ENCODE measurements at regions not wholly inside any gene's neighbourhood (a gene's known extent, or its start where the extent isn't known, plus 50 kb on each side); places are given as distances from the start of the nearest gene placed in this dataset.
"Not testable (repeated sequence)": the region's sequence is repeated elsewhere in the genome, so short reads cannot be mapped to it uniquely, and the experiment has no call there.

DNA sequence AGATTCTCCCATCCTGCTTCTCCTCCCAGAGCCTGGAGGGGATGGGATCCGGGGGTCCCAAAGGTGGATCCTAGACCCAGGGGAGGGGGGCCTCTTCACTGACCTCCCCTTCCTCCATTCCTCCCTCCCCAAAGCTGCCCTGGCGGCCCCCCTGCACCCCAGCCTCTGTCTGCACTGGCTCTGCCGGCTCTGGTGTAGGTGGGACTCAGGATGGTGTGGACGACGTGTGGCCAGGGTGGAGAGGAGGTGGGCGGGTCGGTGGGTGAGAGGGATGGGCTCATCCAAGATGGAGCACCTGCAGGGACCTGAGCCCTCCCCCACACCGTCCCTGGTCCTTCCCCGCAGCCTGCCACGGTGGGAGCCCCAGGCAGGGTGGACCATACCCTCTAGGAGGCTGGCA lies 355.6 kb downstream of the TMEM121 start:
- not testable (repeated sequence) for DNase-seq

DNA sequence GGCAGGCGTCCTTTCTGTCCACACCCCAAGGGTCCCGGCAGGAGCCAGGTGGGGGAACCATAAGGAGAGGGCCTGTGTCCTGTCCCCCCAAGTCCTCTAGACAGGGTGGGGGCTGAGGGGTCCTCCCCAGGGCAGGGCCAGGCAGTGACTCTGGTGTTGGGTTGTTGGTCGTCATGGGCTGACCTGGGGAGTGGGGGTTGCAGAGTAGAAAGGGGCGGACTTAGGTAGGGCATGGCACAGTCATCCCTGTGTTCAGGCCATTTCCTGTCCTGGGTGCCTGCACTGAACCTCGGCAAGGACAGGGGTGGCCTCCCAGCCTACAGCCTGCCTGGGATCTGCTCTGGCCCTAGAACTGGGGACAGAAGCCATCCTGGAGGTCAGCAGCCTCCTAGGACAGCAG lies 356.2 kb downstream of the TMEM121 start:
- DNase-seq: no peak

DNA sequence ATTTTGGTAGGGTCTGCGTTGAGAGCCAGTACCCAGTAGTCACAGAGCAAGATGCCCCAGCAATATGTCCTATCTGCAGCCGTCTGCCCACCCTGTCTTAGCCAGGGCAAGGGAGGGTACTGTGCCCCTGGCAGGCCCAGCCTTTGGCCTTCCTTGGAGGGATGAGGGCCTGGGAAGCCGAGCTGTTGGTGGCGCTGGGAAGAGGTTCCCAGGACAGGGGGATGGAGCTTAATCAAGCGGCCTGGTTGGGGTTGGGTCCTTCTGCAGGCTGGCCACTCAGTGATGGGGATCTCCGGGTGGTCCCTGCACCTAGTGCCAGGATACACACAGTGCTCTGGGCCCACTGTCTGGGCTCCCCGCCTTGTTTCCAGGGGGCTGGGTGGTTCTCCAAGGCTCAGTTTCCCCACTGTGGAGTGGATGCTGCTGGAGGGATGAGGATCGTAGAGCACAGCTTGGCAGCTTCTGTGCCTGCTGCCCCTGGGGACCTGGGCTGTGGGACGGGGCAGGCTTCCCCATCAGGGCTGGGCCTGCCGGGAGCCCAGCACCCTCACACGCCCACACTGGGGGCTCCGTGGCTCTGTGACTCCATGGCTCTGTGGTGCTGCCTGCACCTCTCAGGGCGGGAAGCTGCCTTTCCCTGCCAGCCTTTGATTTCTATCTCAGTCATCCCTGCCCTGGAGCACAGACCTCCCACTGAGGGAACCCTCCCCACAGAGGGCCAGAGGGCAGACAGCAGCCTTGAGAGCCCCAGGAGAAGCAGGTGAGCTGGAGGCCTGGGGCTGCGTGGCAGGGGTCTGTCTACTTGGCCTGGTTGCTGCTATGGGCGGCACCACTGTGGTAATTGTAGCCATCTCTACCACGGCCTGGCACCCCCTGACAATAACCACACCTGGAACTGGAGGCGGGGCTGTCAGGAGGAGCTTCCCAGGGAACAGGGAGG lies 357.0 kb downstream of the TMEM121 start:
- no peak for DNase-seq

DNA sequence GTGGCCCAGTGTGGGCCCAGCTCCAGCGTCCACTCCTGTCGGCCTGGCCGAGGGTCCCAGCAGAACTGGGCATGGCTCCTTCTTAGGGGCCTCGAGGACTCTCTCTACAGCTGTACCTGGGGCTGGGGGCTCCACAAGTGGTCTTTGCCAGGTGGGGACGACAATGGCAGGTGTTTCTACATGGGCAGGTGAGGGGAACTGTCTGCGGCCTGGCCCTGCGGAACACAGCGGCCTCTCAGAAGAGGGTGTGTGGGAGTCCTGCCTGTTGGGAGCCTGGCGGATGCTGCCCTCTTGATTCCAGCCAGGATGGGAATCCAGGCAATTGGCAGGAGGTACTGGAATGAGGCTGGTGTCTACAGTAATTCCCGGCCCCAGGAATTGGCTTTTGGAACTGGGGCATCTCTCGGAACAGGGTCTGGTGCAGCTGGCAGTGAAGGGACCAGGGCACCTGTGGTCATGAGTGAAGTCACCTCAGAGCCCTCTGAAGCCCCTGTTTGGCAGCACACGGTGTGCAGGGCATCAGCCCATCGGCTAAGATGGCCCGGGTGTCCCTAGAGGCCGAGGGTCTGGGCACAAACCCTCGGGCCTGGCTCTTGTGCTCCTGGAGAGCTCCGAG lies 357.9 kb downstream of the TMEM121 start:
- not testable (repeated sequence) for DNase-seq

DNA sequence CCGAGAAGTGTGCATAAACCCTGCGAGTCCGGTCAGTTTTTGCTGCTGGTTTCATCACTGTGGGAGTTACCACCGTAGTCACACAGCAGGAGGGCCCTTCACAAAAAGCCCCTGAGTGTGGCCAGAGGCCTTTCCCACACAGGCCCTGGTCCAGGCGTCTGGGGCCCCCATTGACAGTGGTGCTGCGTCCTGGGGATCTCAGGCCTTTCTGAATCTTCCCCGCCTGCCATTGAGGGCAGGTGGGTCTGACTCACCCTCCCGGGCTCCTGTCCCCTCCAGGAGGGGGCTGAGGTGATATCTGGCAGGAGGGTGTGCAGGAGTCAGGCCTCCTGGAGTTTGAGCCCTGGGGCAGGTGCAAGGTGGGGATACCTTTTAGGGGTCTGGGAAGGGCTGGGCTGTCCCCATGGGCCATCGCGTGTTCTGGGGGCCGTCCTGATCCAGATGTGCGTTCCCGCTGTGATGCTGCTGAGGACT lies 358.5 kb downstream of the TMEM121 start:
- DNase-seq: no peak

DNA sequence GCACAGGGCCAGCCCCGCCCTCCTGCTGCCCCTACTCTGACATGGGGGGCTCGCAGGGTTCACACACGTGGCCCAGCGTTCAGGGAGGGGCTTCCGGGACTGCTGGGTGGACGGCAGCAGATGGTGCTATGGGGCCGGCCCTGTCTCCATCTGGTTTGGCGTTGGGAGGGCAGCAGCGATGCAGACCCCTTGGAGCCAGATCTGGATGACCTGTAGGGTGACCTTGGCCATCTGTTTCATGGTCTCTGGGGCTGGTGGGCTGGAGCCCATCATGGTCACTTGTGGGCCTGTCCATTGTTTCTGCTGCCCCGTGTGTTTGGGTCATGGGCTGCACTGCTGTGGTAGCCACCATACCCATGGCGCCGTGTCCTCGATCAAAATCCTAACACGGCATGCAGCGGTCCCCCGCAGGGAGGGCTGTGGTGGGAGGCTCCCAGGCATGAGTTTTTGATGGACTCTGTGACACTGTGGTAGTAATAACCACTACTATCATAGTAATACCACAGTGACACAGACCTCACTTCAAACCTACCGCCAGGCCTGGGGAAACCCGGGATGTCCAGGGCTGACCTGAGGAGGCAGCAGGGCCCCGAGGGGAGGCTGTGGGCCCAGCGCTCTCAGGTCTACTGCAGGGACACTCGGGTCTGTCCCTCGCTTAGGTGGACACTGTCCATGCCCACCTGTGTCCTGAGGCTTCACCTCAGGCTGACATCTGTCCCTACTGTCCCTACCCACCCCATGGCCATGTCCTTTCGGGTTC lies 359.4 kb downstream of the TMEM121 start:
- no peak for DNase-seq

DNA sequence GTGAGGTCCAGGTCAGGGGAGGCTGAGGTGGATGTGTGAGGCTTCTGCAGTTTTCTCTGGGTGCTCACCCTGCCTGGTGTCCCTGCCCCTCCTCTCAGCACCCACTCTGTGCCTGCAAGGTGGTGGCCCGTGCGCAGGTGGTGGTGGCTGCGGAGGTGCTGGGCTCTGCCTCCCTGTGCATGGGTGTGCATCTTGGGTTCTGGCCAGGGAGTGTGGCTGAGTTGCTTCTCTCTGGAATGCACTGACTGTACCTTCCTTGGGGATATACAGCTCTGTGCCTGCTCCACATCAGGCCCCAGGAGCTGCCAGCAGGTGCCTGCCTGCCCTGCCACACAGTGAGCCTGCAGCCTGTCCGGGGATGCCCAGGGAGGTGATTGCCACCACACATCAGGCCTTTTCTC lies 360.4 kb downstream of the TMEM121 start:
- DNase-seq: not testable (repeated sequence)

DNA sequence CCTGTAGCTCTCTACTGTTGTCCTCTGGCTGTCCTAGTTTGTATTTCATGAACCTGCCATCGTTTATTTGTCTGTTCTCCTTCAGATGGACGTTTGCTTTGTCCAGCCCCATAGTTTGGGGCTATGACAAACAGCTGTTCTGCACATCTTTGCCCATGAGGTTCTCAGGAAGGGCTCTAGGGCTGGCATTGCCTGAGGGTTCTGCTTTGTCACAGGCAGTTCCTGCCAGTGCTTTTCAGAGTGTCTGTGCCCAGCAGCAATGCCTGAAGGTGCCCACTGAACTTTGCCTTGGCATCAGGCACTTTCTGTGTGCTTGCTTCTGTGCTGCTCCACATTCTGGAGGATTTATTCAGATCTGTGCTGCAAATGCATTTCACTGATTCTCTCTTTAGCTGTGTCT lies 361.3 kb downstream of the TMEM121 start:
- no peak for DNase-seq

DNA sequence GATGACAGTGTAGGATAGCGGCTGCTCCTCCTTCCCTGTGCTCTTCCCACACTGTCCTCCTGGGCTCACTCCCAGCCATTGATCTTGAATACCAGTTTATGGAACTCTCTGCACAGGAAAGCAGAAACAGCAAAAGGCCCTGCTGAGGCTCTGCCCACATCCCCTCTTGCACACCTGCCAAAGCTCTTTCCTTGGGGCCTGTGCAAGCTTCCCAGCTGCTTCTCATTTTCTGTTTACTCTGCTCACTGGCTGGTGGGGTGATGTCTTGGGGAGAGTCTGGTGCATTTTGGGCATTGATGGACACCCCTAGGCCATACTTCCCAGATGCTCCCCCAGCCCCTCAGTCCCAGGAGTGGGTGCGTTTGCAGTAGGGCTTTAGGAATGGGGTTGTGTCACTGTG lies 361.8 kb downstream of the TMEM121 start:
- DNase-seq: no peak

DNA sequence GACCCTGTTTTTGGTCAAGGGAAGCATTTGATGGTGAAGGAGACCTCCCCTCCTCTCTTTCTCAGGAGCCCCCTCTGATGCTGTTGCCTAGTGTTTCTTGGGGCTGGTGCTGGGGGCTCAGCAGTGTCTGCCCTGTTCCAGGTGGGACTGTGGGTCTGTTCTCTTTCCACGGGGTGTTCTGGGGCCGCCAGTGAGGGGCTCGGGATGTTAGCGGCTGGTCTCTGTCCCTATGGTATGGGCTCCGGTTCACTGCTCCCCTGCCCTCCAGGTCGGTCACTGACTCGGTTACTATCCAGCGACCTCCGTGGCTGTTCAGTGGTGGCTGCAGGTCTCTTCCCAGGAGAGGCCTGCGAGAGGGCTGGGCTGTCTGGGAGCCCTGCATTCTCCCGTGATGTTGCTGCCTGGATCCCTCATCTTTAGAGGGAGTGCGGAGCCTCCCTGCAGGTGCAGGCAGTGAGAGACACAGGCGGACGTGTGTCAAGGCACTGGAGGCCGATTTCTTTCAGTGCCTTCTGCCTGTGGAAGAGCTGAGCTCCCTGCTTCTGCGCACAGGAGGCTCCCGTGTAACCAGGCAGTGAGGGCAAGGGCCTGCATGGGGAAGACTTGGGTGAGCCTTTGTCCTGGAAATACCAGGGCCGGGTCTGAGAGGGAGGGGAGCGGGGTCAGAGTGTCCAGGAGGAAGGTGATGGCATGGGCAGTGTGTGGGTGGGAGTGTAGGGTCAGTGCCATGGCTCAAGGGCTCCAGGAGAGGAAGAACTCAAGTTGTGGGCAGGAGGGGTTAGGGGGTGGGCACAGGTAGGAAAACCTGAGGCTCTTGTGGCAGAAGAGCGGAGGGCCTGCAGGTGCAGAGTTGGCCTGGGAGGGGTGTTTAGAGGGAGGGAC lies 362.6 kb downstream of the TMEM121 start:
- DNase-seq: no peak

DNA sequence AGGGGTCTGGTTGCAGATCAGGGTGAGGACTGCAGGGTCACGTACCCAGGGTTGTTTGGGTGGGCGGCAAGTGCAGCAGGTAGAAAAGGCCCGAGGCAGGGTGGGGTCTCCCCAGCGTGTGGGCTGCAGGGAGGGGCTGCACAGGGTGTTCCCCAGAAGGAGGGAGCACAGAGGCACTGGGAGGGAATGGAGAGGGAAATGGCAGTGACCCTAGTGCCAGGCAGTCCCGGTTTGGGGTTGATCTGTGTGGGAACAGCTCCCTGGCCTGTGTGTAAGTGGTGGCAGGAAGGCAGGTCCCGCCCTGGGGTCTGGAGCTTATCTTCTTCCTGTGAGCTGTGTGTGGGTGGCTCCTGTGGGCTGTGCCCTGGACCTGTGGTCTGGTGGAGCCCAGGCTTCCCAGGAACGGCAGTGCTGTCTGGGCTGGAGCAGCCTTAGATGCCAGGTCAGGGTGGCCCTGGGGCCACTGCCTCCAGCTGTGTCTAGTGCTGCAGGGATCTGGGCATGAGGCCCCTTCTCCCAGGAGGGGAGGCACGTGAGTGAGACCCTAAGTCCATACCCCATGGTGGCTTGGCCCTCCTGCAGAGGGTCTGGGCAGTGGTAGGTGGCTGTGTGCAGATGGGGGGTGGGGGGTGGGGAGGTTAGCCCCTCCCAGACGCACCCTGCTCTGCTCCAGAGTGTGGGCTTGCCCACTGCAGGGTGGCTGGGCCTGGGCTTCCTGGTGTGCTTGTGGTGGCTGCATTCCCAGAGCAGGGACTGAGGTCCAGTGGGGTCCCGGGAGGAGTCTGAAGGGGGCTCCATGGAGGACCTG lies 363.5 kb downstream of the TMEM121 start:
- no peak for DNase-seq

DNA sequence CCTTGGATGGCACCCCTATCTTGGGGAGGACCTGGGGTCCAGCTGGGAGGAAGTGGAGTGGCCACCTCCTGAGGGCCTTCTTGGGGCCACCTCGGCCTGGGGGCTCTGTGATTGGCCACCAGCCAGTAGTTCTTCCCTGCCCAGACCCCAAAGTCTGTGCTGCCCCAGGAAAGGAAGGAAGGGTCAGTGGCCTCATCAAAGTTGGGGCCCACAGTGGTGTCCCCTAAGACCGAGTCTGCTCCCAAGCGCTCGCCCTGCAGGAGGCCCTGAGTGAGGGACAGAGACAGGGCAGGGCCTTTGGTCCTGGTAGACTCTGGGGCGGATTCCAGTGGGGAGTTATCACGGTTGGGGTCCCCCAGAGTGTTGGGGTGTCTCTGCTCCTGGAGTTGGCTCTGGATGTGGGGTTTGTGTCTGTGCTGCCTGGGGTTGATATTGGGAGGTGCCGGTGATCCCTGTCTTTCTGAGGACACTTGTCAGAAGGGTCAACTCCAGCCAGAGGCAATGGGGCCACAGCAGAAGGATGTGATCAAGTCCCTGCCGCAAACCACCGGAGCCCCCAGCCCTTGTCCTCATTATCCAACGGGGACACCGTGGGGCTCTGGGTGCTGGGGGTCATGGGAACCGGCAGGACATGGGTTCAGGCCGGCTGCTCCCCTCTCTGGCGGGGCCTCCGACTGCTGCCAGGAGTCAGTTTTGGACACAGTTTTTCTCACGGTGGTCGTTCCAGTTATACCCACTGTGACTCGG lies 364.3 kb downstream of the TMEM121 start:
- DNase-seq: no peak

DNA sequence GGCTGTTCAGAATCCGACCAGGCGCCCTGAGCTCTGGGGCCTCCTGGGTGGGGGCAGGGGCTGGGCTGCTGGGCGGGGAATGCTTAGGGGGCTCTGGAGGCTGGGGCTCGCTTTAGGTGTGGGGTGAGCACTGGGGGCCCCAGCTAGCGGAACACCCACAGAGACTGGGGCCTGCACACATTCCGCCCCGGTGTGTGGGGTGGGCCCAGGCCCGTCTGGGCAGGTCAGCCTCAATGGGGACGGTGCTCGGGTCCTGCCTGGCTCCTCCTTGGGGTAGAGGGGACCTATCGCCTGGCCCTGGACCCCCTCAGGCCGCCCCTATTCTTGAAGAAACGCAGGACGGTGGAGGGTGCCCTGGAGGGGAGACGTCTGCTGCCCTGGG lies 364.8 kb downstream of the TMEM121 start:
- DNase-seq: no peak

DNA sequence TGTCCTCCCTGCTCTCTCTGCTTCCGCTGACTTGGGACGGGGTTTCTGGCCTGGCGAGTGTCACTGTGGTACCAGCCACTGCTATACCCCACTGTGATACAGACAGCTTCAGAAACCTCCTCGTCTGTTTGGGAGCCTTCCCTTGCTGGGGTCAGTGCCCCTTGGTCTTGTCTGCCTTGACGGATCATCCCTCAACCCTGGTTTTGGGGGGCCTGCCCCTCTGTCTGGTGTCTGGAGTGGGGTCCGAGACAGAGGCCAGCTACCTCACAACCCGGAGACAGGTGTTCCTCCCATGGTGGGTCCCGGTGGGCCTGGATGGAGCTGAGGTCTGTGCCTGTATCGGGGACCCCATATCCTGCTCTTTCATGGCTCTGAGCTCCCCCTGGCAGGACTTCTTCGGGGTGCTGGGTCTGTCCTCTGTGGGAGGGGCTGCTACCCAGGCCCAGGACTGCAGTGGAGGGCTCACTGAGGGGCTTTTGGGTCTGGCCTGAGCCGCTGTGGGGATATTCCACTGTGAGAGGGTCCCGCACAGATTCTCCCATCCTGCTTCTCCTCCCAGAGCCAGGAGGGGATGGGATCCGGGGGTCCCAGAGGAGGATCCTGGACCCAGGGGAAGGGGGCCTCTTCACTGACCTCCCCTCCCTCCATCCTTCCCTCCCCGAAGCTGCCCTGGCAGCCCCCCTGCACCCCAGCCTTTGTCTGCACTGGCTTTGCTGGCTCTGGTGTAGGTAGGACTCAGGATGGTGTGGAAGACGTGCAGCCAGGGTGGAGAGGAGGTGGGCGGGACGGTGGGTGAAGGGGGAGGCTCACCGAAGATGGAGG lies 365.5 kb downstream of the TMEM121 start:
- no peak for DNase-seq

DNA sequence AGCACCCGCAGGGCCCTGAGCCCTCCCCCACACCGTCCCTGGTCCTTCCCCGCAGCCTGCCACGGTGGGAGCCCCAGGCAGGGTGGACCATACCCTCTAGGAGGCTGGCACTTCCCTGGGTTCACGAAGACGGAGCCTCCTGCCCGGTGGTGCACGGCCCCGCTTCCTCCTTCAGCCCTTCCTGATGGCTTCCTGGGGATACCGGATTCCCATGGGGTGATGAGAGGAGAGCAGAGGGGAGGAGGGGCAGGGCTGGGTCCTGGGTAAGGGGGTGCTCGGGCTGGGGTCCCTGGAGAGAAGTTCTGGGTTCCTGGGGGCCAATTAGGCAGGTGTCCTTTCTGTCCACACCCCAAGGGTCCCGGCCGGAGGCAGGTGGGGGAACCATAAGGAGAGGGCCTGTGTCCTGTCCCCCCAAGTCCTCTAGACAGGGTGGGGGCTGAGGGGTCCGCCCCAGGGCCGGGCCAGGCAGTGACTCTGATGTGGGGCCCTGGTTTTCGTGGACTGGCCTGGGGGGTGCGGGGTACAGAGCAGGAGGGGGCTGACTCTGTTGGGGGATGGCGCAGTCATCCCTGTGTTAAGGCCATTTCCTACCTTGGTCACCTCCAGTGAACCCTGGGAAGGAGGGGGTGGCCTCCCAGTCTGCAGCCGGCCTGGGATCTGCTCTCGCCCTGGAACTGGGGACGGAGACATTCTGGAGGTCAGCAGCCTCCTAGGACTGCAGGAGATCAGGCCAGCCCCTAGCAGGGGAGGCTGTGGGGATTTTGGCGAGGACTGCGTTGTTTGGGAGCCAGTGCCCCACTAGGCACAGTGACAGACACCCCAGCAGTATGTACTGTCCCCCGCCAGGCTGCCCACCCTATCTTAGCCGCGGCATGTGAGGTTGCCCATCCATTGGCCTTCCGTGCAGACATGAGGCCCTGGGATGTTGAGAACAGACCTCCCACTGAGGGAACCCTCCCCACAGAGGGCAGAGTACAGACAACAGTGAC lies 366.4 kb downstream of the TMEM121 start:
- not testable (repeated sequence) for DNase-seq

DNA sequence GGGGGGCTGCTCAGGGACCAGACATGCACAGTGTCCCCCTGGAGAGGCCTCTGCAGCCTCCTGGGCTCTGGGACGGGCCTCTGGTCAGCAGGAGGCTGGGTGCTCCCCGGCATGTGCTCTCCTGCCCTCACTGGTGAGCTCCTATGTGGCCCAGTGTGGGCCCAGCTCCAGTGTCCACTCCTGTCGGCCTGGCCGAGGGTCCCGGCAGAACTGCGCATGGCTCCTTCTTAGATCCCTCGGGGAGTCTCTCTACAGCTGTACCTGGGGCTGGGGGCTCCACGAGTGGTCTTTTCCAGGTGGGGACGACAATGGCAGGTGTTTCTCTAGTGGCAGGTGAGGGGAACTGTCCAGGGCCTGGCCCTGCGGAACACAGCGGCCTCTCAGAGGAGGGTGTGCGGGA lies 367.3 kb downstream of the TMEM121 start:
- not testable (repeated sequence) for DNase-seq

DNA sequence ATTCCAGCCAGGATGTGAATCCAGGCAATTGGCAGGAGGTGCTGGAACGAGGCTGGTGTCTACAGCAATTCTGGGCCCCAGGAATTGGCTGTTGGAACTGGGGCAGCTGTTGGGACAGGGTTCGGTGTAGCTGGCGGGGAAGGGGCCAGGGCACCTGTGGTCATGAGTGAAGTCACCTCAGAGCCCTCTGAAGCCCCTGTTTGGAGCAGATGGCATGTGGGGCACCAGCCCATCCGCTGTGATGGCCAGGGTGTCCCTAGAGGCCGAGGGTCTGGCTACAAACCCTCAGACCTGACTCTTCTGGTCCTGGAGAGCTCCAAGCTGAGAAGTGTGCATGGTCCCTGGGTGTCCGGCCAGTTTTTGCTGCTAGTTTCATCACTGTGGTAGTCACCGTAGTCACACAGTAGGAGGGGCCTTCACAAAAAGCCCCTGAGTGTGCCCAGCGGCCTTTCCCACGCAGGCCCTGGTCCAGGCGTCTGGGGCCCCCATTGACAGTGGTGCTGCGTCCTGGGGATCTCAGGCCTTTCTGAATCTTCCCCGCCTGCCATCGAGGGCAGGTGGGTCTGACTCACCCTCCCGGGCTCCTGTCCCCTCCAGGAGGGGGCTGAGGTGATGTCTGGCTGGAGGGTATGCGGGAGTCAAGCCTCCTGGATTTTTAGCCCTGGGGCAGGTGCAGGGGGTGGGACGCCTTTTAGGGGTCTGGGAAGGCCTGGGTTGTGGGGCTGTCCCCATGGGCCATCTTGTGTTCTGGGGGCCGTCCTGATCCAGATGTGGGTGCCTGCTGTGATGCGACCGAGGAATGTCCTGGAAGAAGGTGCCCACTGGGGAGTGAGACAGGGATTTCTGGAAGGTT lies 368.0 kb downstream of the TMEM121 start:
- no peak for DNase-seq

Measured in effector CD8-positive, alpha-beta T cell (primary cell).